ENCODE measurements at regions not wholly inside any gene's neighbourhood (a gene's known extent, or its start where the extent isn't known, plus 50 kb on each side); places are given as distances from the start of the nearest gene placed in this dataset.

DNA sequence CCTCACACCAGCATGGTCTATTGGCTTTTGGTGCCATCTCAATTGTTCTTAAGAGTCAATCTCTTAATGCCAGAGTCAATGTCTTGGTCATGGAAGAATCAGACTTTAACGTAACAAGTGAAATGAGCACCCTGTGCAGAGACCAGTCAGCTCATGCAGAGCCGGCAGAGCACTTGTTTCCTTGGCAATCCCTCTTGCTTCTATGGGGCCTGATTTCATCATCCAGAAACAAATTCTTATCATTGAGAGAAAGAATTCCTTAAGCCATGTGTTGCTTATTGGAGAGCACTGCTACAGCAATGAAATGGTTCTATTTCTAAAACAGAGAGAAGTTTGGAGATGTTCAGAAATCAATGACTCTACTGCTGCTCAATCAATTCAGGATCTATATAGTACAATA, 212.8 kb downstream of the IPMK start:
- no peaks in the 10 kb centered on the region for H3K9me3 ChIP-seq (ENCODE audit: insufficient read depth, low read length)
- H3K27ac ChIP-seq (ENCODE audit: low read length) = no peak overlapping the region
- H3K9ac ChIP-seq (ENCODE audit: low read length) = no peak overlapping the region
- H3K27me3 ChIP-seq (ENCODE audit: low read depth, low read length) = no peaks in the 10 kb centered on the region
- H3K4me1 ChIP-seq (ENCODE audit: low read length) = no peaks in the 10 kb centered on the region
- H3K79me2 ChIP-seq (ENCODE audit: low read length) = no peaks in the 10 kb centered on the region
- TF ChIP-seq CTCF (IDR thresholded peaks at IDR 0.05; ENCODE audit: low read depth, low read length) (no peak), EZH2phosphoT487 (IDR thresholded peaks at IDR 0.05; ENCODE audit: low read depth) (no peak)
- no peak overlapping the region for H3K4me3 ChIP-seq (ENCODE audit: low read length)
- H4K20me1 ChIP-seq (ENCODE audit: insufficient read depth, low read length) = no peaks in the 10 kb centered on the region
- no peak overlapping the region for H2AFZ ChIP-seq (ENCODE audit: low read depth, low read length)
- H3K4me2 ChIP-seq (ENCODE audit: low read length) = no peak overlapping the region
- no peaks in the 10 kb centered on the region for H3K36me3 ChIP-seq (replicated peaks; ENCODE audit: low read depth, low read length)

GRCh38 chr10:58052772-58053171, 214.9 kb downstream of the IPMK start:
- TF ChIP-seq CTCF (IDR thresholded peaks at IDR 0.05; ENCODE audit: low read depth, low read length) = no peak
- TF ChIP-seq EZH2phosphoT487 (IDR thresholded peaks at IDR 0.05; ENCODE audit: low read depth) = no peak
- H3K27me3 ChIP-seq (ENCODE audit: low read depth, low read length) = no peaks in the 10 kb centered on the region
- H3K36me3 ChIP-seq (replicated peaks; ENCODE audit: low read depth, low read length) = no peaks in the 10 kb centered on the region
- no peaks in the 10 kb centered on the region for H3K4me1 ChIP-seq (ENCODE audit: low read length)
- no peak overlapping the region for H3K4me3 ChIP-seq (ENCODE audit: low read length)
- no peak overlapping the region for H3K4me2 ChIP-seq (ENCODE audit: low read length)
- H3K9me3 ChIP-seq (ENCODE audit: insufficient read depth, low read length) = no peaks in the 10 kb centered on the region
- no peak overlapping the region for H3K27ac ChIP-seq (ENCODE audit: low read length)
- H3K9ac ChIP-seq (ENCODE audit: low read length) = no peak overlapping the region
- no peak overlapping the region for H2AFZ ChIP-seq (ENCODE audit: low read depth, low read length)
- no peaks in the 10 kb centered on the region for H4K20me1 ChIP-seq (ENCODE audit: insufficient read depth, low read length)
- H3K79me2 ChIP-seq (ENCODE audit: low read length) = no peaks in the 10 kb centered on the region

- H3K4me3 ChIP-seq (ENCODE audit: low read length) = no peak overlapping the region
- H3K27ac ChIP-seq (ENCODE audit: low read length) = no peak overlapping the region
- H2AFZ ChIP-seq (ENCODE audit: low read depth, low read length) = no peak overlapping the region
- no peaks in the 10 kb centered on the region for H3K79me2 ChIP-seq (ENCODE audit: low read length)
- H4K20me1 ChIP-seq (ENCODE audit: insufficient read depth, low read length) = no peaks in the 10 kb centered on the region
- TF ChIP-seq CTCF (IDR thresholded peaks at IDR 0.05; ENCODE audit: low read depth, low read length) = no peak
- no peaks in the 10 kb centered on the region for H3K9me3 ChIP-seq (ENCODE audit: insufficient read depth, low read length)
- no peak overlapping the region for H3K4me2 ChIP-seq (ENCODE audit: low read length)
- H3K4me1 ChIP-seq (ENCODE audit: low read length) = no peaks in the 10 kb centered on the region
- no peak overlapping the region for H3K9ac ChIP-seq (ENCODE audit: low read length)
- no peaks in the 10 kb centered on the region for H3K36me3 ChIP-seq (replicated peaks; ENCODE audit: low read depth, low read length)
- no peaks in the 10 kb centered on the region for H3K27me3 ChIP-seq (ENCODE audit: low read depth, low read length)
Measured at GRCh38 chr10:58050575-58050974, 217.1 kb downstream of the IPMK start.

DNA sequence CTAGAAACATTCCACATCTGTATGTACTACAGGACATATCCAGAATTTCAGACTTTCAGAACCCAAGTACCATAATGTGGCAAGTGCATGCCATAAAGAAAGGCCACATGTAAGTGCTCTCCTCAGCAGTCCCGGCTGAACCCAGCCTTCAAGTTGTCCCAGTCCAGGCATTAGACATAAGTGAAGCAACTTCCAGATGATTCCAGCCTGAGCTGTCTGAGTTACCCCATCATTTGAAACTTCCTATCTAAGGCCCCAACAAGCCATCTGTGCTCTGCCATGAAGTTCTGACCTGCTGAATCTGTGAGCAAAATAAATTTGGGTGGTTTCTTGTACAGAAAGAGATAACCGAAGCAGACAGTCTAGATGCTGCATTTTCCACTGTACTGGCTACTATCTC, 218.8 kb downstream of the IPMK start:
- Histone ChIP-seq H3K27me3 (ENCODE audit: low read depth, low read length) (no peaks in the 10 kb centered on the region), H3K9me3 (ENCODE audit: insufficient read depth, low read length) (no peaks in the 10 kb centered on the region), H4K20me1 (ENCODE audit: insufficient read depth, low read length) (no peaks in the 10 kb centered on the region), H3K36me3 (replicated peaks; ENCODE audit: low read depth, low read length) (no peaks in the 10 kb centered on the region), H3K27ac (ENCODE audit: low read length) (no peak overlapping the region), H2AFZ (ENCODE audit: low read depth, low read length) (no peak overlapping the region), H3K4me3 (ENCODE audit: low read length) (no peak overlapping the region), H3K4me2 (ENCODE audit: low read length) (no peak overlapping the region), H3K9ac (ENCODE audit: low read length) (no peak overlapping the region), H3K4me1 (ENCODE audit: low read length) (no peaks in the 10 kb centered on the region), H3K79me2 (ENCODE audit: low read length) (no peaks in the 10 kb centered on the region)
- TF ChIP-seq CTCF (IDR thresholded peaks at IDR 0.05; ENCODE audit: low read depth, low read length) (no peak), EZH2phosphoT487 (IDR thresholded peaks at IDR 0.05; ENCODE audit: low read depth) (no peak)

Data from OCI-LY3 (cell line).